ENCODE measurements at regions not wholly inside any gene's neighbourhood (a gene's known extent, or its start where the extent isn't known, plus 50 kb on each side); places are given as distances from the start of the nearest gene placed in this dataset.

DNA sequence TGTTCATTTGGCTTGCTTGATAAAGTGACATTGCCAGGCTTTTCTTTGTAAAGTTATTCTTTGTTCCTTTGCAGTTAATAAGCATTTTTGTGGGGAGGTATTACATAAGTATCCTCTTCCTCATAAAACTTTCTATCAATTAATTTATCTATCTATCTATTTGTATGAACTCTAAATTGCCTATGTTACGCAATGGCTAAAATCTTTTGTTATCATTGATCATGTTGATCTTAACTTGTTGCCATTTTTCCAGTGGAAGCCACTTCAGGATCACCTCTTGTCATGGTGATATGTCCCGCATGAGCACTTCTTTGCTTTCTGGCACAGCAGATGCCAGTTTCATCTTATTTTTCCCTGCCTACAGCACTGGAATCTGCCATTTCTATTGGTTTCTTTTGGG is 436.7 kb upstream of the KIF2A start:
- Mint-ChIP-seq H3K4me1 (no peaks in the 10 kb centered on the region), H3K27ac (no peak overlapping the region), H3K4me3 (no peak overlapping the region), H3K27me3 (ENCODE audit: insufficient read depth) (peaks cover 3% of the 10 kb centered on the region), H3K9me3 (peaks cover 34% of the 10 kb centered on the region), H3K36me3 (ENCODE audit: low read depth) (peaks cover 4% of the 10 kb centered on the region)
- H3K4me1 ChIP-seq (ENCODE audit: control insufficient read depth, insufficient read depth, low read length) = no peaks in the 10 kb centered on the region
- H3K36me3 ChIP-seq (ENCODE audit: control insufficient read depth, insufficient read depth, low read length) = no peaks in the 10 kb centered on the region
- no peak overlapping the region for H3K27ac ChIP-seq (ENCODE audit: low read depth, low read length)
- H3K4me3 ChIP-seq (ENCODE audit: low read length) = no peak overlapping the region
- H3K27me3 ChIP-seq (ENCODE audit: control insufficient read depth, insufficient read depth, low read length, poor library complexity, severe bottlenecking) = no peaks in the 10 kb centered on the region
- no peak for DNase-seq
- no peak overlapping the region for H3K9ac ChIP-seq (ENCODE audit: extremely low read depth, low read length, poor library complexity, severe bottlenecking)
- peaks cover 18% of the 10 kb centered on the region for H3K9me3 ChIP-seq (ENCODE audit: control insufficient read depth, low read length)
- no peak for TF ChIP-seq CTCF (conservative IDR thresholded peaks at IDR 0.05)
- 85 to 94% methylated on average over 2 of the region's 2 CpGs for WGBS, 2 experiments (ENCODE audit: insufficient coverage in 1 of 2, insufficient read length in 1 of 2)

DNA sequence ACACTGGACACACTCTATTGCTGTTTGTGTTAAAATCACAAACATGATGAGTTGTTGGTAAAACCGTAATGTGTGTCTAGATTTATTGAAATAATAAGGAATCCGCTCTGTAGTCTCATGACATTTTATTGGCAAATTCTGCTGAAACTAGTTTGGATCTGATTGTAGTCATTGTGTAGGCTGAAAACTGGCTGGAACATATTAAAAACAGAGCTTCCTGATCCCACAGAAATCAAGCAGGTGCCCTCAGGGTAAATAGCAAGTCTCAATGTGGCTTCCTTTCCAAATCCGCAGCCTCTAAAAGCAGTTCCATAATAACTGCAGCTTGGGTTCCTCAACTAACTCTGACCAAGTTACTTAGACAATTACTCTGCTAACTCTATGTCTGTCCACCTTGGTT is 427.5 kb upstream of the KIF2A start:
- no peaks in the 10 kb centered on the region for H3K36me3 Mint-ChIP-seq (ENCODE audit: low read depth)
- Histone ChIP-seq H3K27ac (ENCODE audit: low read depth, low read length) (no peak overlapping the region), H3K4me1 (ENCODE audit: control insufficient read depth, insufficient read depth, low read length) (no peaks in the 10 kb centered on the region), H3K27me3 (ENCODE audit: control insufficient read depth, insufficient read depth, low read length, poor library complexity, severe bottlenecking) (no peaks in the 10 kb centered on the region), H3K36me3 (ENCODE audit: control insufficient read depth, insufficient read depth, low read length) (no peaks in the 10 kb centered on the region), H3K4me3 (ENCODE audit: low read length) (no peak overlapping the region), H3K9me3 (ENCODE audit: control insufficient read depth, low read length) (no peaks in the 10 kb centered on the region), H3K9ac (ENCODE audit: extremely low read depth, low read length, poor library complexity, severe bottlenecking) (no peak overlapping the region)
- no peak for TF ChIP-seq CTCF (conservative IDR thresholded peaks at IDR 0.05)
- H3K4me3 Mint-ChIP-seq = no peak overlapping the region
- DNase-seq = no peak
- H3K4me1 Mint-ChIP-seq = no peaks in the 10 kb centered on the region
- 94 to 100% methylated on average over 3 of the region's 3 CpGs for WGBS, 2 experiments (ENCODE audit: insufficient coverage in 1 of 2, insufficient read length in 1 of 2)
- H3K27me3 Mint-ChIP-seq (ENCODE audit: insufficient read depth) = peaks cover 1% of the 10 kb centered on the region
- no peak overlapping the region for H3K27ac Mint-ChIP-seq
- peaks cover 2% of the 10 kb centered on the region for H3K9me3 Mint-ChIP-seq

DNA sequence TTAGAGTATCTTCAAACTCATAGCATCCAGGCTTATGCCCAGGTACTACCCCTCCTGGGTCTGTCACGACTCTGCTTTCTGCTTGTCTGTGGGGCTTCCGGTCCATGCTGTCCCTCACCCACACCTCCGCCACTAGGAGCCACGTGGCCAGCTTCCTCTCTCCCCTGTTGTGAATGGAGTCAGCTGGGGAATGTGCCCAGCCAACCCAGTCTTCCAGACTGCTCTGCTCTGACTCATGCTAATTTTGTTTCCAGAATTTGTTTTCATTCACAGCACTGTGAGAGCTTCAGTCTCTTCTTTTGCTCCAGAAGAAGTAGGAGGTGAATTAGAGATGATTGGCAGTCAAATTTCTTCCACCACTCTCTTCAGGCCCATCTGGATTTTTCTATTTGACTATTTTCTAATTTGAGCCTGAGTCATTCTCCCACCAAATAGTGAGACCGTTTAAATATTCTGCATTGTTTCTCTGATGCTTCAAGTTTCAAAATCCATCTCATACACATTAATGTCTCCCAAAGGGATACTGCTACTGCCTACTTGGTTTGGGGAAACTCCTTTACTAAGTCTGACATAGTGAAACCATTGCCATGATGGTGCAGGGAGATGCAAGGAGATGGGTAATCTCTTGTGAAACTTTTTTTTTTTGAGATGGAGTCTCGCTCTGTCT is 424.1 kb upstream of the KIF2A start:
- H3K27me3 ChIP-seq (ENCODE audit: control insufficient read depth, insufficient read depth, low read length, poor library complexity, severe bottlenecking) = no peaks in the 10 kb centered on the region
- H3K4me1 ChIP-seq (ENCODE audit: control insufficient read depth, insufficient read depth, low read length) = no peaks in the 10 kb centered on the region
- H3K36me3 ChIP-seq (ENCODE audit: control insufficient read depth, insufficient read depth, low read length) = no peaks in the 10 kb centered on the region
- no peak for DNase-seq
- H3K4me3 ChIP-seq (ENCODE audit: low read length) = no peak overlapping the region
- H3K27me3 Mint-ChIP-seq (ENCODE audit: insufficient read depth) = peaks cover 4% of the 10 kb centered on the region
- no peak overlapping the region for H3K9ac ChIP-seq (ENCODE audit: extremely low read depth, low read length, poor library complexity, severe bottlenecking)
- H3K9me3 ChIP-seq (ENCODE audit: control insufficient read depth, low read length) = no peaks in the 10 kb centered on the region
- no peak for TF ChIP-seq CTCF (conservative IDR thresholded peaks at IDR 0.05)
- no peak overlapping the region for H3K4me3 Mint-ChIP-seq
- H3K27ac ChIP-seq (ENCODE audit: low read depth, low read length) = no peak overlapping the region
- 76 to 100% methylated on average over 1 to 6 of the region's 6 CpGs for WGBS, 2 experiments (ENCODE audit: insufficient coverage in 1 of 2, insufficient read length in 1 of 2)
- no peaks in the 10 kb centered on the region for H3K36me3 Mint-ChIP-seq (ENCODE audit: low read depth)
- no peak overlapping the region for H3K27ac Mint-ChIP-seq
- H3K9me3 Mint-ChIP-seq = no peaks in the 10 kb centered on the region
- no peaks in the 10 kb centered on the region for H3K4me1 Mint-ChIP-seq
